HL-60 (cell line): ENCODE measurements at regions not wholly inside any gene's neighbourhood (a gene's known extent, or its start where the extent isn't known, plus 50 kb on each side); places are given as distances from the start of the nearest gene placed in this dataset.

ENCODE experiments used
- DNase-seq, 2 experiments: peaks; one replicate each; pipeline ENCODE4 v3.0.0-alpha.2; 2010 to 2020; ENCODE audit warnings: low read depth in 1 of 2, low spot score in 1 of 2
- H3K27ac ChIP-seq: fragments of 250-450 bp; sonication (Bioruptor Pico); replicated peaks from 2 replicates; pipeline ENCODE4 v1.5.1; 2020; ENCODE audit warnings: mild to moderate bottlenecking, moderate library complexity
- H3K27me3 ChIP-seq: fragments of 250-450 bp; sonication (Bioruptor Pico); 2 replicates; pipeline ENCODE4 v1.5.1; 2021; ENCODE audit warnings: mild to moderate bottlenecking, moderate library complexity; ENCODE audit not compliant: insufficient read depth, poor library complexity, severe bottlenecking
- H3K4me3 ChIP-seq: replicated peaks from 2 replicates; pipeline ENCODE4 v1.5.1; 2011; ENCODE audit warnings: mild to moderate bottlenecking, control low read depth, low read length; ENCODE audit not compliant: insufficient read depth
- CTCF ChIP-seq: IDR thresholded peaks from one replicate; pipeline ENCODE4 v1.5.1; 2011; ENCODE audit warnings: low read length, control low read depth, inconsistent platforms; ENCODE audit not compliant: insufficient read depth
- GABPA ChIP-seq: IDR thresholded peaks from 2 replicates; pipeline ENCODE4 v1.6.1; 2012; ENCODE audit warnings: low read depth
- POLR2AphosphoS5 ChIP-seq: IDR thresholded peaks from 2 replicates; pipeline ENCODE4 v1.6.1; 2012; ENCODE audit warnings: low read depth
- SPI1 ChIP-seq: IDR thresholded peaks from 2 replicates; pipeline ENCODE4 v1.6.1; 2012; ENCODE audit warnings: low read depth, mild to moderate bottlenecking, borderline replicate concordance
- TF ChIP-seq, protein P1 (sequence below): IDR thresholded peaks from 2 replicates; pipeline ENCODE4 v1.6.1; 2012; ENCODE audit warnings: low read depth; ENCODE audit not compliant: insufficient replicate concordance

- DNase-seq: no peak
- Histone ChIP-seq H3K4me3 (no peak overlapping the region), H3K27ac (no peak overlapping the region), H3K27me3 (no peaks in the 10 kb centered on the region)
- TF ChIP-seq POLR2AphosphoS5 (no peak), GABPA (no peak), SPI1 (no peak), CTCF (no peak)
- TF ChIP-seq, protein P1, sequence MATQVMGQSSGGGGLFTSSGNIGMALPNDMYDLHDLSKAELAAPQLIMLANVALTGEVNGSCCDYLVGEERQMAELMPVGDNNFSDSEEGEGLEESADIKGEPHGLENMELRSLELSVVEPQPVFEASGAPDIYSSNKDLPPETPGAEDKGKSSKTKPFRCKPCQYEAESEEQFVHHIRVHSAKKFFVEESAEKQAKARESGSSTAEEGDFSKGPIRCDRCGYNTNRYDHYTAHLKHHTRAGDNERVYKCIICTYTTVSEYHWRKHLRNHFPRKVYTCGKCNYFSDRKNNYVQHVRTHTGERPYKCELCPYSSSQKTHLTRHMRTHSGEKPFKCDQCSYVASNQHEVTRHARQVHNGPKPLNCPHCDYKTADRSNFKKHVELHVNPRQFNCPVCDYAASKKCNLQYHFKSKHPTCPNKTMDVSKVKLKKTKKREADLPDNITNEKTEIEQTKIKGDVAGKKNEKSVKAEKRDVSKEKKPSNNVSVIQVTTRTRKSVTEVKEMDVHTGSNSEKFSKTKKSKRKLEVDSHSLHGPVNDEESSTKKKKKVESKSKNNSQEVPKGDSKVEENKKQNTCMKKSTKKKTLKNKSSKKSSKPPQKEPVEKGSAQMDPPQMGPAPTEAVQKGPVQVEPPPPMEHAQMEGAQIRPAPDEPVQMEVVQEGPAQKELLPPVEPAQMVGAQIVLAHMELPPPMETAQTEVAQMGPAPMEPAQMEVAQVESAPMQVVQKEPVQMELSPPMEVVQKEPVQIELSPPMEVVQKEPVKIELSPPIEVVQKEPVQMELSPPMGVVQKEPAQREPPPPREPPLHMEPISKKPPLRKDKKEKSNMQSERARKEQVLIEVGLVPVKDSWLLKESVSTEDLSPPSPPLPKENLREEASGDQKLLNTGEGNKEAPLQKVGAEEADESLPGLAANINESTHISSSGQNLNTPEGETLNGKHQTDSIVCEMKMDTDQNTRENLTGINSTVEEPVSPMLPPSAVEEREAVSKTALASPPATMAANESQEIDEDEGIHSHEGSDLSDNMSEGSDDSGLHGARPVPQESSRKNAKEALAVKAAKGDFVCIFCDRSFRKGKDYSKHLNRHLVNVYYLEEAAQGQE: no peak
These were observed 89.5 kb downstream of the LSM5 start for GRCh38 chr7:32400676-32401075.

DNA sequence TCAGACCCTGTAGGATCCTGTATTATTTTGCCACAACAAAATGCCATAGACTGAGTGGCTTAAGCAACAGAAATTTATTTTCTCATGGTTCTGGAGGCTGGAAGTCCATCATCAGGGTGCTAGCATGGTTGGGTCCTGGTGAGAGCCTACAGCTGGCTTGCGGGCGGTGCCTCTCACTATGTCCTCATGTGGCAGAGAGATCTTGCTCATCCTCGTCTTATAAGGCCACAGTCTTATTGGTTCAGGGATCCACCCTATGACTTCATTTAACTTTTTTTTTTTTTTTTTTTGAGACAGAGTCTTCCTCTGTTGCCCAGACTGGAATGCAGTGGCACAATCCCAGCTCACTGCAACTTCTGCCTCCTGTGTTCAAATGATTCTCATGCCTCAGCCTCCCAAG, 90.9 kb downstream of the LSM5 start:
- TF ChIP-seq GABPA (no peak), POLR2AphosphoS5 (no peak), CTCF (no peak), SPI1 (no peak)
- TF ChIP-seq, protein P1: no peak
- H3K27me3 ChIP-seq: no peaks in the 10 kb centered on the region

GRCh38 chr7:32395168-32395567, 95.0 kb downstream of the LSM5 start:
- no peak overlapping the region for H3K4me3 ChIP-seq
- no peak for TF ChIP-seq SPI1
- no peak for TF ChIP-seq POLR2AphosphoS5
- DNase-seq: no peak
- peaks cover 4% of the 10 kb centered on the region for H3K27me3 ChIP-seq
- no peak overlapping the region for H3K27ac ChIP-seq

More for the DNA sequence above, 90.9 kb downstream of the LSM5 start:
- Histone ChIP-seq H3K4me3 (no peak overlapping the region), H3K27ac (no peak overlapping the region)
- no peak for DNase-seq

DNA sequence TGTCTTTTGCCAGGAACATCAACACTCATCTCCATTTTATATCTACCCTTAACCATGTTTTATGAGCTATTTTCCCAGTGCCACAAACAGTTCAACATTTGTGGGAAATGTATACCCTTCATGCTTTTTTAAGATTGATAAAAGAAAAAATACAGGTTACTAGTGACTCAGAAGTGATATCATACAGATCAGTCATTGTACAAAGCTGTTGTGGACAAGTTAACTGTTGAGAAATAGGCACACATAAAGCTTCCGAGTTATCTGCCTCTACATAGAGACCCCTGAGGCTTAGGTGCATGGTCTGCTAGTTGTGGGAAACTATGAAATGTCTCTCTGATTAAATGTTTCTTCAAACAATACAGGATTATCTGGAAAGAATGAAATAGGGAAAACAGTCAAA, 96.3 kb downstream of the LSM5 start:
- TF ChIP-seq, protein P1: no peak
- TF ChIP-seq CTCF (no peak), SPI1 (no peak), POLR2AphosphoS5 (no peak), GABPA (no peak)
- H3K27me3 ChIP-seq: peaks cover 4% of the 10 kb centered on the region

More for the DNA sequence above, 96.3 kb downstream of the LSM5 start:
- DNase-seq: no peak
- no peak overlapping the region for H3K27ac ChIP-seq
- no peak overlapping the region for H3K4me3 ChIP-seq
